ENCODE measurements at regions not wholly inside any gene's neighbourhood (a gene's known extent, or its start where the extent isn't known, plus 50 kb on each side); places are given as distances from the start of the nearest gene placed in this dataset.

DNA sequence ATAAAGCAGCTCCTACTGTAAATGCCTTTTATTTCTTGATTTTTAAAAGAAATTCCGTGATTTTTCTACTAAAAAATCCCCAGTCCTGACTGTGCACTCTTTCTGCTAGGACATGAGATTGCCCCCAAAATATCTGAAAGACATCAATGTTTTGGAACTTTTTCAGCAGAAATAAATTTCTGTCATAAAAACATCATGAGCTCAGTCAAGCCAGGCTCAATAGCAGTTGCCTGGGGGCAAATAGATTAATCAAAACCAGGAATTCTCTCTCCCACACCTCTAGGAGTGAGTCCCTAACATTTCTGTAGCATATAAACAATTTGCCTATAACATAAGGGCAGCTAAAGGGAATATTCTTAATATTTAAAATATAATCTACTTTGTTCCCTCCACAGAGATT, 654.1 kb downstream of the PTPRC start:
- no peak overlapping the region for H3K4me3 Mint-ChIP-seq (ENCODE audit: low read depth)
- TF ChIP-seq, protein P1, sequence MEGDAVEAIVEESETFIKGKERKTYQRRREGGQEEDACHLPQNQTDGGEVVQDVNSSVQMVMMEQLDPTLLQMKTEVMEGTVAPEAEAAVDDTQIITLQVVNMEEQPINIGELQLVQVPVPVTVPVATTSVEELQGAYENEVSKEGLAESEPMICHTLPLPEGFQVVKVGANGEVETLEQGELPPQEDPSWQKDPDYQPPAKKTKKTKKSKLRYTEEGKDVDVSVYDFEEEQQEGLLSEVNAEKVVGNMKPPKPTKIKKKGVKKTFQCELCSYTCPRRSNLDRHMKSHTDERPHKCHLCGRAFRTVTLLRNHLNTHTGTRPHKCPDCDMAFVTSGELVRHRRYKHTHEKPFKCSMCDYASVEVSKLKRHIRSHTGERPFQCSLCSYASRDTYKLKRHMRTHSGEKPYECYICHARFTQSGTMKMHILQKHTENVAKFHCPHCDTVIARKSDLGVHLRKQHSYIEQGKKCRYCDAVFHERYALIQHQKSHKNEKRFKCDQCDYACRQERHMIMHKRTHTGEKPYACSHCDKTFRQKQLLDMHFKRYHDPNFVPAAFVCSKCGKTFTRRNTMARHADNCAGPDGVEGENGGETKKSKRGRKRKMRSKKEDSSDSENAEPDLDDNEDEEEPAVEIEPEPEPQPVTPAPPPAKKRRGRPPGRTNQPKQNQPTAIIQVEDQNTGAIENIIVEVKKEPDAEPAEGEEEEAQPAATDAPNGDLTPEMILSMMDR (IDR thresholded peaks at IDR 0.05; ENCODE audit: unreplicated experiment): no peak
- no peaks in the 10 kb centered on the region for H3K9me3 Mint-ChIP-seq (ENCODE audit: low read depth)
- H3K27me3 Mint-ChIP-seq: no peaks in the 10 kb centered on the region
- H3K27ac Mint-ChIP-seq: no peak overlapping the region
- peaks cover 6% of the 10 kb centered on the region for H3K4me1 Mint-ChIP-seq (ENCODE audit: low read depth)
- no peaks in the 10 kb centered on the region for H3K36me3 Mint-ChIP-seq (ENCODE audit: insufficient read depth)
- DNase-seq (ENCODE audit: low spot score, unreplicated experiment): no peak

DNA sequence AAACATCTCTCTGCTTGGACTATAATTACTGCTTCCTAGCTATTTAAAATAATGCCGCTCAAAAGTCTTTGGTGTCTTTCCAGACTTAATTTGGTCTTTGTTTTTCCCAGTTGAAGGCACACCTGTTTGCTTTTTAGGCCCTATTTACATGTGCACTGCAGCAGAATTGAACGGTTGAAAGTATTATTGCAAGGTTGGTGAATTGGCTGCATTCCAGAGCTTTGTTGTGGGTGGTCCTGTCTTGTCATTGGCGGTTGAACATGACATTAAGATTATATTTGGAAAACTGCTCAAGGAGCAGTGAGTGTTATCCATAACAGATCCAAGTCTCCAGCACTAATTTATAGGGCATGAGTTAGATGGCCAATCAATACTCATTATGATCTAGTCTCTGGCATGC, 656.3 kb downstream of the PTPRC start:
- Mint-ChIP-seq H3K4me3 (ENCODE audit: low read depth) (no peak overlapping the region), H3K27ac (no peak overlapping the region), H3K27me3 (no peaks in the 10 kb centered on the region), H3K36me3 (ENCODE audit: insufficient read depth) (no peaks in the 10 kb centered on the region), H3K4me1 (ENCODE audit: low read depth) (peaks cover 7% of the 10 kb centered on the region), H3K9me3 (ENCODE audit: low read depth) (no peaks in the 10 kb centered on the region)
- TF ChIP-seq, protein P1 (IDR thresholded peaks at IDR 0.05; ENCODE audit: unreplicated experiment): no peak
- no peak for DNase-seq (ENCODE audit: low spot score, unreplicated experiment)

DNA sequence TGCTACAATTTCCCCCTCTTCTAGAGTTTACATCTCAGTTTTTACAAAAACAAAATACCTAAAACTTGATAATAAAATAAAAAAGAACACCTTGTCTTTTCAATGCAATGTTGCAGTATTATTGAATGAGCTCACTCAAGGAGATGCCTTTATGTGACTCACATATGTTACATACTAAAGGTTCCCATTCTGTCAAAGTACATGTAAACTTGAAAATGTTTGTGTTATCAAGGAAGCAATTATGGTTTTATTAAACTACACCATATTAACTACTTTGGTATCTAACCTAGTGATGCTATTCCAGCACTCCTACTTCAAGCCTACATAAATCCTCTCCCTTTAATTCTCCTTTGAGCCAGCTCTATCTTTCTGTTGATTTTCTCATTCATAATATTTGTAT, 658.3 kb downstream of the PTPRC start:
- no peaks in the 10 kb centered on the region for H3K36me3 Mint-ChIP-seq (ENCODE audit: insufficient read depth)
- TF ChIP-seq, protein P1 (IDR thresholded peaks at IDR 0.05; ENCODE audit: unreplicated experiment): no peak
- peaks cover 15% of the 10 kb centered on the region for H3K4me1 Mint-ChIP-seq (ENCODE audit: low read depth)

DNA sequence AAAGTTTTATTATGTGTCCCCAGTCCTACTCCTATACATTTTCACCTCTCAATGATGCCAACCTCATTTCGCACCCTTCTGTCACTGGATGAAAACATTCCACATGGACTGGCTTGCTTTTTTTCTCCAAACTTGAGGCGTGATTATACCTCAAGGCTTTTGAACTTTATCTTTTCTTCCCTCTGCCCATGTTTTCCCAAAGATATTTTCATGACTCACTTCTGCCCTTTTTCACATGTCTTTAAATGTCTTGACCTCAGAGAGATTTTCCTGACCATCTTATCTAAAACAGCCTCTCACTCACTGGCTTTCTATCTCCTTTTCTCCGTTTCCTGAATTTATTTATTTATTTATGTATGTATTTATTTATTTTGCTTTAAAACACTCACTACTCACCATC, 659.0 kb downstream of the PTPRC start:
- no peak overlapping the region for H3K4me3 Mint-ChIP-seq (ENCODE audit: low read depth)
- TF ChIP-seq, protein P1 (IDR thresholded peaks at IDR 0.05; ENCODE audit: unreplicated experiment): no peak

More for the DNA sequence above, 658.3 kb downstream of the PTPRC start:
- Mint-ChIP-seq H3K27ac (no peak overlapping the region), H3K4me3 (ENCODE audit: low read depth) (no peak overlapping the region), H3K27me3 (no peaks in the 10 kb centered on the region), H3K9me3 (ENCODE audit: low read depth) (no peaks in the 10 kb centered on the region)
- DNase-seq (ENCODE audit: low spot score, unreplicated experiment): no peak

DNA sequence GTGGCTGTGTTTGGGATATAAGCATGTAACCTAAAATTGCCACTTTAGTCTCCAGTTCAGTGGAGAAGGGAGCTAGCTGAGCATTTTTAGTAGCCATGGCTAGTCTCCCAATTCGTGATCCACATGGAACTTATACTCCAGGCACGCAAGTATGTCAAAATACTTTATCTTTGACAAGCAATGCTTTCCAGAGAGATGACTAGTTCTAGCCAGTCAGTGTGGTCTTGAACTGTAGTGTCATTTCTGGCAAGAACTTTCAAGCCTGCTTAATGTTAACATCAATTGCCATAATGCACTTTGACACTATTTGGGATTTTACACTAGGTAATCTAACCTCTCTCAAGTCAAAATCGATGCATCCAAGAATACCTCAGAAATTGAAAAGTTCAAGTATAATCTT, 660.0 kb downstream of the PTPRC start:
- Mint-ChIP-seq H3K4me1 (ENCODE audit: low read depth) (peaks cover 22% of the 10 kb centered on the region), H3K36me3 (ENCODE audit: insufficient read depth) (no peaks in the 10 kb centered on the region), H3K27me3 (no peaks in the 10 kb centered on the region), H3K27ac (no peak overlapping the region), H3K4me3 (ENCODE audit: low read depth) (no peak overlapping the region), H3K9me3 (ENCODE audit: low read depth) (no peaks in the 10 kb centered on the region)
- TF ChIP-seq, protein P1 (IDR thresholded peaks at IDR 0.05; ENCODE audit: unreplicated experiment): no peak
- DNase-seq (ENCODE audit: low spot score, unreplicated experiment): no peak

More for the DNA sequence above, 659.0 kb downstream of the PTPRC start:
- Mint-ChIP-seq H3K27me3 (no peaks in the 10 kb centered on the region), H3K4me1 (ENCODE audit: low read depth) (peaks cover 19% of the 10 kb centered on the region), H3K27ac (no peak overlapping the region), H3K36me3 (ENCODE audit: insufficient read depth) (no peaks in the 10 kb centered on the region), H3K9me3 (ENCODE audit: low read depth) (no peaks in the 10 kb centered on the region)
- DNase-seq (ENCODE audit: low spot score, unreplicated experiment): no peak
